ENCODE measurements at regions not wholly inside any gene's neighbourhood (a gene's known extent, or its start where the extent isn't known, plus 50 kb on each side); places are given as distances from the start of the nearest gene placed in this dataset.

GRCh38 chr16:59964232-59964924, 1230.3 kb upstream of the GOT2 start:
- TF ChIP-seq SIN3A (IDR thresholded peaks at IDR 0.05; ENCODE audit: borderline replicate concordance, insufficient read depth, low read length) (no peak), FOXP2 (optimal IDR thresholded peaks at IDR 0.05; ENCODE audit: borderline replicate concordance, extremely low read depth, extremely low read length, insufficient read depth) (no peak), REST (IDR thresholded peaks at IDR 0.05; ENCODE audit: insufficient read depth in 1 of 2, low read depth in 2 of 2, low read length in 2 of 2) (no peak), POLR2AphosphoS5 (IDR thresholded peaks at IDR 0.05; ENCODE audit: low read depth, low read length) (no peak), TAF1 (IDR thresholded peaks at IDR 0.05; ENCODE audit: borderline replicate concordance, insufficient read depth, low read length) (no peak)

GRCh38 chr16:59959311-59959710, 1225.2 kb upstream of the GOT2 start:
- TF ChIP-seq FOXP2 (optimal IDR thresholded peaks at IDR 0.05; ENCODE audit: borderline replicate concordance, extremely low read depth, extremely low read length, insufficient read depth): no peak
- TF ChIP-seq SIN3A (IDR thresholded peaks at IDR 0.05; ENCODE audit: borderline replicate concordance, insufficient read depth, low read length): no peak
- TF ChIP-seq REST (IDR thresholded peaks at IDR 0.05; ENCODE audit: insufficient read depth in 1 of 2, low read depth in 2 of 2, low read length in 2 of 2): no peak
- no peak for TF ChIP-seq TAF1 (IDR thresholded peaks at IDR 0.05; ENCODE audit: borderline replicate concordance, insufficient read depth, low read length)

GRCh38 chr16:59950431-59950830, 1216.3 kb upstream of the GOT2 start:
- TF ChIP-seq REST (IDR thresholded peaks at IDR 0.05; ENCODE audit: insufficient read depth in 1 of 2, low read depth in 2 of 2, low read length in 2 of 2) (no peak), FOXP2 (optimal IDR thresholded peaks at IDR 0.05; ENCODE audit: borderline replicate concordance, extremely low read depth, extremely low read length, insufficient read depth) (no peak), TAF1 (IDR thresholded peaks at IDR 0.05; ENCODE audit: borderline replicate concordance, insufficient read depth, low read length) (no peak), POLR2AphosphoS5 (IDR thresholded peaks at IDR 0.05; ENCODE audit: low read depth, low read length) (no peak), SIN3A (IDR thresholded peaks at IDR 0.05; ENCODE audit: borderline replicate concordance, insufficient read depth, low read length) (no peak)

GRCh38 chr16:59941594-59941993, 1207.5 kb upstream of the GOT2 start:
- TF ChIP-seq SIN3A (IDR thresholded peaks at IDR 0.05; ENCODE audit: borderline replicate concordance, insufficient read depth, low read length) (no peak), FOXP2 (optimal IDR thresholded peaks at IDR 0.05; ENCODE audit: borderline replicate concordance, extremely low read depth, extremely low read length, insufficient read depth) (no peak), POLR2AphosphoS5 (IDR thresholded peaks at IDR 0.05; ENCODE audit: low read depth, low read length) (no peak), REST (IDR thresholded peaks at IDR 0.05; ENCODE audit: insufficient read depth in 1 of 2, low read depth in 2 of 2, low read length in 2 of 2) (no peak), TAF1 (IDR thresholded peaks at IDR 0.05; ENCODE audit: borderline replicate concordance, insufficient read depth, low read length) (no peak)

All from PFSK-1 (cell line).